GM19099 (cell line): ENCODE measurements at regions not wholly inside any gene's neighbourhood (a gene's known extent, or its start where the extent isn't known, plus 50 kb on each side); places are given as distances from the start of the nearest gene placed in this dataset.

ENCODE experiments used
- POLR2A ChIP-seq: IDR thresholded peaks from 3 replicates; pipeline ENCODE4 v1.6.1; 2011; ENCODE audit warnings: low read depth; ENCODE audit not compliant: insufficient read length; ENCODE audit errors: extremely low read depth

- TF ChIP-seq POLR2A, result no peak
These were observed 149.4 kb upstream of the NOX3 start for GRCh38 chr6:155604991-155605390.

DNA sequence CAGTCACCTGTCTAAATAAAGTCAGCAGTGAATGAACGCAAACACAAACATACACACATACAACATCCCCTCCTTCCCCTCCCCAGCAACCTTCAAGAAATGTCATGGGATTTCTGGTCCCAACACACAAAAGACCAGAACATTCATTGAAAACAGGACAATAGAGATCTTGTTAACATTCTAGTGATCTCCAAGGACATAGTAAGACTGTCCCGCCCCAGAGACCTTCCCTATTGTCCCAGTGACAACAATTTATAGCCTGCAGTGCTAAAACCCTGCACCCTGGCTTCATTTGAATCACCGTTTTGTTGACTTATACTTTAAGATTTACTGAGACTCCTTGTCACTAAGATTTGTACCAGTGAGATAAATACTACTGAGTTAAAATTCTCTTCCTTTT is 143.9 kb upstream of the NOX3 start:
- no peak for TF ChIP-seq POLR2A

- TF ChIP-seq POLR2A, result no peak
These were observed 143.5 kb upstream of the NOX3 start for GRCh38 chr6:155599160-155599559.

GRCh38 chr6:155595284-155595683 is 139.6 kb upstream of the NOX3 start:
- no peak for TF ChIP-seq POLR2A

DNA sequence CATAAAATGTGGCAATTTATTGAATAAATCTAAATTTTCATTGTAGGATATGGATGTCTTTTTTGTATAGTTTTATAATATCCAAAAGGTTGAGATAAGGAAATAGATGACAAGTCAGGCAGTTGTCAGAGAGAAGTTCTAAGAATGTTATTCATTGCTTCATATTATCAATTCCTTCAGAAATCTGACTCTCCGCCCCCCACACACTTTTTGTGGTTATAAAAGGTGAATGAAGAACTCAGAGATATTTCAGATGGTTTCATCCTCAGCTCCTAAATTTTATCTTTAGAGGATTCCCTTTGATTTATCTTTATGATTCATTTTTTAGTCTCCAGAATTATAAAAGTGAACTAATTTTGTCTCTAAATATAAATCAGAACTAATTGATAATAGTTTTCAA is 136.1 kb upstream of the NOX3 start:
- no peak for TF ChIP-seq POLR2A

- no peak for TF ChIP-seq POLR2A
These were observed 133.6 kb upstream of the NOX3 start for GRCh38 chr6:155589190-155589589.

- TF ChIP-seq POLR2A, result no peak
These were observed 132.2 kb upstream of the NOX3 start for GRCh38 chr6:155587817-155588216.

- TF ChIP-seq POLR2A, result no peak
These were observed 130.5 kb upstream of the NOX3 start for GRCh38 chr6:155586090-155586489.

DNA sequence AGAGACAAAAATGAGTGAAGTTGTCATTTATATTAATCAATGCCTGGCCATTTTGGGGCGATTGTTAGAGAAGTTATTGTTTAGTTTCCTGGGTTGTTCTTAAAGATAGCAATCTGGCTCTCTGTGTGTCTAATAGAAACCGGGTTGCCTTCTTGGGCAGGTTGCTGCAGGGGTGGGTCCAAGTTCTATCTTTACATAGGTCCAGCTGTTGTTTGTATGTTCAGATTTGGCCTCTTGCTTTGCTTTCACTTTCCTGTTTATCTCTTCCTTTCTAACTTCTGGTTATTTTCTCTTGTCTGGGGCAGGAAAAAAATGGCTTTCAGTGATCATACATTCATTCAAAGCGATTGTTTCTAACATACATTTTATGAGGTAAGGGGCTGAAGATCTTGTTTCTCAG is 128.4 kb upstream of the NOX3 start:
- no peak for TF ChIP-seq POLR2A

DNA sequence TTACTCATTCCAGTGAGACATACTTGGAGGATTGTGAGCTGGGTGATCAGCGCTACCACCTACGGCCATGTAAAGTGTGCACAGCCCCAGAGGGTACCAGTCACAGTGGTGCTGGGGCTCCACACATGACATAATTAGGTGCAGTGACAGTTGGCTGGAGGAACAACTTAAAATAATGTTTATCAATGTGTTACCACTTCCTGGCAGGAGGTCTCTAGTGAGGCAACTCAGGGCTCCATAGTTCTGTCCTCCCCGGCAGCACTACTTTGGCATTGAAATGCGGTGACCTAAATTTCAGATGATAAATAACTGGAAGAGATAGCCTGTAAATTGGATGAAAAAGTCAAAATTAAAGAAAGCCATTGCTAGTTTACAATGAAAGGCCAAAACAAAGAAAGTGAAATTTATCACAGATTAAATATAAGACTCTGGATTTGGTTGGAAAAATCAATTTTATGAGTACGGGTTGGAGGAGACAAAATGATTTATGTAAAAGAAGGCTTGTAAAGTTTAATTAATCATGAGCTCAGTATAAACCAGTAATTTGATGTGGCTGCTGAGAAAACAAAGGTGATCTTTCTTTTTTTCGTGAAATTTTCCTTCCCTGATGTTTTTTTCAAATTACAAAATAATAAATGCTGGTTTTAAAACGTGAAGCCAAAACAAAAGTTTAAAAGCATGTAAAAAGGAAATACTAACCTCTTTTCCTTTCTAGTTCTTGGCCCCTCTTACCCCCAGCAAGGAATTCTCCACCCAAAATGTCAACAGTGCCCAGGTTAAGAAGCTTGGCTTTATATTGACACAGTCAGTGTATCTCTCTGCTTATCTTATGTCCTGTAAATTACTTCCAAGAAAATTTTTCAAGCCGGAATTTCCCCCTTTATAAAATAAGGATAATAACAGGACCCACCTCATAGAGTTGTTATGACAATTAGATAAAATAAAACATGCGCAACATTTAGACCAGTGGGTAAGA is 126.7 kb upstream of the NOX3 start:
- no peak for TF ChIP-seq POLR2A

- no peak for TF ChIP-seq POLR2A
These were observed 125.3 kb upstream of the NOX3 start for GRCh38 chr6:155580904-155581303.

DNA sequence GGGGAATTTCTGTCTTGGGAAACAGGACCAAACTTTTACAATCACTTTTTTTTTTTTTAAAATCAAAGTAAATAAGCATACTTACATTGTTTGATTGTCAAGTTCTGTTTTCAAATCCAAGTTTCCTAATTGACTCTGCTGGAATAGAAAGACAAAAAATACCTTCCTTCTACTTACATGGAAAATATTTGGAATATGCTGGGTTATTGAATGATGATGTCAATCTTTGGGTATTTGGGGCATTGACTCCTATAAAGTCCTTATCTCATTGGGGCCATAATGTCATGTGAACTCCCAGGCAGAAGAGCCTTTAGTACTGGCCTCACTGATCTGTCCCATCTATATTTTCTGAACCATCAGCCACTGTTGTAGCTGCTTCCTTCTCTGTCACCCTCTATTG is 122.6 kb upstream of the NOX3 start:
- no peak for TF ChIP-seq POLR2A

- no peak for TF ChIP-seq POLR2A
These were observed 106.3 kb upstream of the NOX3 start for GRCh38 chr6:155561966-155562364.

DNA sequence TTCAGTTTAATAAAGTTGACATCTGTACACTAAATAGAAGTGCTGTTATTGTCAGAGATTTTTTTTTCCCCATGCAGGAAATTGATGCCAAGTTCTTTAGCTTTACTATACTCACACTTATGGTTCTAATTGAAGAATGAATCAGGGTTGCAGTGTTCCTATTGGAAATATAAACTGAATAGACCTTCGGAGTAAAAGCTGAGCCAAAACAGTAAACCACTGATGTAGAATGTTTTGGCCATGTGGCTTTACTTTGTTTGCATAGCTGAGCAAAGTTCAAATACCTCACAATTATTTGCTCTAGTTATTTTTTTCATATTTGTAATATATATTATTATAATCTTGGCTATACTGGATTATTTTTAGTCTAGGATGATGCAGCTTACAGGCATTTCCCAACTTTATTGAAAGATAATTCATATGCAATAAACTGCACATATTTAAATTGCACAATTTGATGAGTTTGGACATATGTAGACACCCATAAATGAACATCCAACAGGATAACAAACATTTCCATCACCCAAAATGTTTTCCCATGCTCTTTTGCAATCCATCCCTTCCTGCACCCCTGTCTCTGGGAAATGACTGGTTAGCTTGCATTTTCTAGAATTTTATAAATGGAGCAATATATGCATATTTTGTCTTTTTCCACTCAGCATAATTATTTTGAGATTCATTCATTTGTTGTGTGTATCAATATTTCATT is 105.8 kb upstream of the NOX3 start:
- TF ChIP-seq POLR2A, result no peak

DNA sequence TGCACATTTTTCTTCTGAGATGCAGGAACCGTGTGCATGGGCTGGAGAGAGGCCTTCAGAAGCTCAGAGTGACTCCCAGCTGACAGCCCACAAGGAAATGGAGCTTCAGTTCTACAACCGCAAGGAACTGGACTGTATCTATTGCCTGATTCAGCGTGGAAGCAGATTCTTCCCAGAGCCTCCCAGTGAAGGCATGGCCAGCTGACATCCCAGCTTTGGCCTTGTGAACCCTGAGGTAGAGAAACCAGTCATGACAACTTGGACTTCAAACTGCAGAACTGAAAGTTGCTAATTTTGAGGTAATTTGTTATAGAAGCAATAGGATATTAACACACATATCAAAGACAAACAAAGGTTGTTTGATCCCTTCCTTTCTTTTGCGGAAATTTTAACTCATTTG is 94.3 kb upstream of the NOX3 start:
- no peak for TF ChIP-seq POLR2A

GRCh38 chr6:155549028-155549798 is 93.6 kb upstream of the NOX3 start:
- TF ChIP-seq POLR2A, result no peak

GRCh38 chr6:155548576-155548975 is 92.9 kb upstream of the NOX3 start:
- TF ChIP-seq POLR2A, result no peak
